Fibroblast of lung (primary cell): ENCODE measurements at regions not wholly inside any gene's neighbourhood (a gene's known extent, or its start where the extent isn't known, plus 50 kb on each side); places are given as distances from the start of the nearest gene placed in this dataset.

Experiments used
- EZH2 ChIP-seq: IDR thresholded peaks from 2 replicates; pipeline ENCODE4 v1.5.1; 2012; ENCODE audit warnings: low read length, control low read depth, mild to moderate bottlenecking; ENCODE audit errors: missing control alignments
- TF ChIP-seq, protein P1 (sequence below), 2 donors: IDR thresholded peaks in 1 of 2; conservative IDR thresholded peaks in 1 of 2; 1 replicate in 1 of 2; 2 replicates in 1 of 2; pipeline ENCODE4 v1.5.1; 2011 to 2012; ENCODE audit warnings: low read length in 2 of 2, control low read depth in 1 of 2, inconsistent platforms in 1 of 2, low read depth in 1 of 2, mild to moderate bottlenecking in 1 of 2

GRCh38 chr1:147463022-147463421, 78.3 kb upstream of the BCL9 start:
- TF ChIP-seq, protein P1, sequence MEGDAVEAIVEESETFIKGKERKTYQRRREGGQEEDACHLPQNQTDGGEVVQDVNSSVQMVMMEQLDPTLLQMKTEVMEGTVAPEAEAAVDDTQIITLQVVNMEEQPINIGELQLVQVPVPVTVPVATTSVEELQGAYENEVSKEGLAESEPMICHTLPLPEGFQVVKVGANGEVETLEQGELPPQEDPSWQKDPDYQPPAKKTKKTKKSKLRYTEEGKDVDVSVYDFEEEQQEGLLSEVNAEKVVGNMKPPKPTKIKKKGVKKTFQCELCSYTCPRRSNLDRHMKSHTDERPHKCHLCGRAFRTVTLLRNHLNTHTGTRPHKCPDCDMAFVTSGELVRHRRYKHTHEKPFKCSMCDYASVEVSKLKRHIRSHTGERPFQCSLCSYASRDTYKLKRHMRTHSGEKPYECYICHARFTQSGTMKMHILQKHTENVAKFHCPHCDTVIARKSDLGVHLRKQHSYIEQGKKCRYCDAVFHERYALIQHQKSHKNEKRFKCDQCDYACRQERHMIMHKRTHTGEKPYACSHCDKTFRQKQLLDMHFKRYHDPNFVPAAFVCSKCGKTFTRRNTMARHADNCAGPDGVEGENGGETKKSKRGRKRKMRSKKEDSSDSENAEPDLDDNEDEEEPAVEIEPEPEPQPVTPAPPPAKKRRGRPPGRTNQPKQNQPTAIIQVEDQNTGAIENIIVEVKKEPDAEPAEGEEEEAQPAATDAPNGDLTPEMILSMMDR (conservative IDR thresholded peaks at IDR 0.05 in 1 of 2, IDR thresholded peaks at IDR 0.05 in 1 of 2; ENCODE audit: low read depth in 1 of 2, low read length in 2 of 2): no peak
- TF ChIP-seq EZH2: no peak
